ENCODE measurements at regions not wholly inside any gene's neighbourhood (a gene's known extent, or its start where the extent isn't known, plus 50 kb on each side); places are given as distances from the start of the nearest gene placed in this dataset.

DNA sequence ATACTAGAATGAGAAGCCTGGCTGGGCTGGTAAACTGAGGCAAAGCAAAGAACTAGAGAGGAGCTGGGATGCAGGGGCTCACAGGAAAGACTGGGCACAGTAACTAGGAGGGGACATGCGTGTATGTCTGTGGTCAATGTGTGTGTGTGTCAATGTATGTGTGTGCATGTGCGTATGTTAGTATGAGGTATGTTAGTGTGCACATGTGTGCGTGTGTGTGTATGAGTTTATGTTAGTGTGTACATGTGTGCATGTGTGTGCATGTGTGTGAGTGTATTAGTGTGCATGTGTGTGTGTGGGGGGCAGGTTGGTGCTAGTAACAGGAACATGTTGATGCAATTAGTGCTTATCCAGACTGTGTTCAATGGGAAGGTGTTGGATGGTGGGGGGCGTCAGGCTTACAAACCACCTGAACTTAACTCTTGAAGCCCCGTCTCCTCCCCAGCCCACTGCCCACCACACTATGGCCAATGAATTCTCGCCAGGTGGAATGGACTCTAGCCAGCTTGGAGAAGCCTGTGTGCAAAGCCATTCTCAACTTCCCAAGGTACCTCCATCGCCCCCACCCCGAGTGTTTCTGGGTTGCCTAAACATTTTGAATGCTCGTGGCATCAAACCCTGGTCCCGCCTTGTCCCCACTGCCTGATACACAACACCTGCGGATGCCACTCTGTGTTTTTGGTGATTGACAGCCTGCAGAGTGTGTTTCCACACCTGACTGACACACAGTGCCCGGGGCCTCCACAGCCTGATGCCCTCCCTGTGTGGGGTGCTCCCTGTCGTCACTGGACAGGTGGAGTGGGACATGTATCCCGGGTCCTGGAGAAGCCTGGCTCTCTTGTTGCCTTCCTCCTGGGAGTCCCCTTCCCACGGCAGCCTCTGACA, 90.1 kb upstream of the ASB18 start:
- TF ChIP-seq SNAPC2 (CRISPR knock-in tag; IDR thresholded peaks at IDR 0.05) (no peak), TAF1 (CRISPR knock-in tag; IDR thresholded peaks at IDR 0.05) (no peak), MED1 (CRISPR knock-in tag; IDR thresholded peaks at IDR 0.05) (no peak)
- TF ChIP-seq, protein P1, sequence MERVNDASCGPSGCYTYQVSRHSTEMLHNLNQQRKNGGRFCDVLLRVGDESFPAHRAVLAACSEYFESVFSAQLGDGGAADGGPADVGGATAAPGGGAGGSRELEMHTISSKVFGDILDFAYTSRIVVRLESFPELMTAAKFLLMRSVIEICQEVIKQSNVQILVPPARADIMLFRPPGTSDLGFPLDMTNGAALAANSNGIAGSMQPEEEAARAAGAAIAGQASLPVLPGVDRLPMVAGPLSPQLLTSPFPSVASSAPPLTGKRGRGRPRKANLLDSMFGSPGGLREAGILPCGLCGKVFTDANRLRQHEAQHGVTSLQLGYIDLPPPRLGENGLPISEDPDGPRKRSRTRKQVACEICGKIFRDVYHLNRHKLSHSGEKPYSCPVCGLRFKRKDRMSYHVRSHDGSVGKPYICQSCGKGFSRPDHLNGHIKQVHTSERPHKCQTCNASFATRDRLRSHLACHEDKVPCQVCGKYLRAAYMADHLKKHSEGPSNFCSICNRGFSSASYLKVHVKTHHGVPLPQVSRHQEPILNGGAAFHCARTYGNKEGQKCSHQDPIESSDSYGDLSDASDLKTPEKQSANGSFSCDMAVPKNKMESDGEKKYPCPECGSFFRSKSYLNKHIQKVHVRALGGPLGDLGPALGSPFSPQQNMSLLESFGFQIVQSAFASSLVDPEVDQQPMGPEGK (CRISPR knock-in tag; IDR thresholded peaks at IDR 0.05): no peak
